ENCODE measurements at regions not wholly inside any gene's neighbourhood (a gene's known extent, or its start where the extent isn't known, plus 50 kb on each side); places are given as distances from the start of the nearest gene placed in this dataset.

DNA sequence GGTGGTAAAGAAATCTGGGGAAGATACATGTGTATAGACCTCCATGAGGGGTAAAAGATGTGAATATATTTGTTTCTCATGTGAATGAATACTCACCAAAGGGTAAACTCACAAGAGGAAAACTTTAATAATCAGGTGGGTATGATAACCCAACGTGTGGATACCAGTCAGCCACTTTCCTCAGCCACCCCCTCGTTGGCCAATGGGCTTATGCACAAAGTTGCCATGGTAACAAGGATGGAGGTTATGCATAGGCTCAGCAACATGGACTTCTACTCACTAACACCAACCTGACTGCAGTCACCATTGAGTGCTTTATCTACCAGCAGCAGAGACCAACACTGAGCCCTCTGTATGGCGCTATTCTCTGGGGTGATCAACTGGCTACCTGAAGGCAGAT lies 424.4 kb downstream of the DUSP10 start:
- no peak for DNase-seq (ENCODE audit: low read depth)
- no peak for TF ChIP-seq CTCF (IDR thresholded peaks at IDR 0.05; ENCODE audit: insufficient read depth, low read depth, low read length)
- no peak overlapping the region for H3K4me3 ChIP-seq (ENCODE audit: low read depth, low read length)

DNA sequence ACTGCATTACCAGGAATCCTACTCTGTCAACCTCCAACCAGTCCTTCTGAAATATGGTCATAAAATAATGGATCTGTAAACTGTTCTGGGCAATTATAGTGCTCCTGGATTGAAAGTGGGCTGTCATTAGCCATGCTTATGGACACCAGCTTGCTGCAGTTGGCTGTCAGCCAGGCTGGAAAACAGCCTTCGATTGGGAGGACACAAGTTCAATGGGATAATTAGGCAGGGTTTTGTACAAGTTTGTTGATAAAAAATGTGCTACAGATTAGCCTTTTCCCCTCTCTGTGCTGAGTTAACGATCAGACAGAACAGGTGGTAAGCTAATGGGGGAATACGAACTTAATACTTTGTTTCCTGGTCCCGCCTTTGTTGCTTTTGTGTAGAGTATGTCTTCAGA lies 413.9 kb downstream of the DUSP10 start:
- no peak for TF ChIP-seq CTCF (IDR thresholded peaks at IDR 0.05; ENCODE audit: insufficient read depth, low read depth, low read length)
- no peak overlapping the region for H3K4me3 ChIP-seq (ENCODE audit: low read depth, low read length)
- peak; percentile 19 for DNase-seq (ENCODE audit: low read depth)

DNA sequence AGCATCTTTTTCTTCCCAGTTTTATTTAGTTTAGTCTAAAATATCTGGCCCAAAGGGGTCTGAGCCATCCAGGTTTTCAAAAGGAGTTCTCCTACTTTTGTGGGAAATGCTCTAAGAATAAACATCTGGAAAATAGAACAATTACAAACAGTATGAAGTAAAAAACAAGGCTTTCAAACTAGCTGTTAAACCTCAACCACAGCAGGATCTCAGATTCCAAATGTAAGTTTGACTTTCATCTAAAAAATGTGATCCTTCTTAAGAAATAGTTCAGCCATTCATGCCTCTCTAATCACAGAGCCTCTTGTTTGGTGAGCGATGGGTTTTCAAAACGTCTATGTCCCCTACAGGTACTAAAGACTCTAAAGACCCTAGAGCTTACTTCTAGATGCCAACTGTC lies 413.5 kb downstream of the DUSP10 start:
- TF ChIP-seq CTCF (IDR thresholded peaks at IDR 0.05; ENCODE audit: insufficient read depth, low read depth, low read length) = no peak
- DNase-seq (ENCODE audit: low read depth) = no peak
- H3K4me3 ChIP-seq (ENCODE audit: low read depth, low read length) = no peak overlapping the region

DNA sequence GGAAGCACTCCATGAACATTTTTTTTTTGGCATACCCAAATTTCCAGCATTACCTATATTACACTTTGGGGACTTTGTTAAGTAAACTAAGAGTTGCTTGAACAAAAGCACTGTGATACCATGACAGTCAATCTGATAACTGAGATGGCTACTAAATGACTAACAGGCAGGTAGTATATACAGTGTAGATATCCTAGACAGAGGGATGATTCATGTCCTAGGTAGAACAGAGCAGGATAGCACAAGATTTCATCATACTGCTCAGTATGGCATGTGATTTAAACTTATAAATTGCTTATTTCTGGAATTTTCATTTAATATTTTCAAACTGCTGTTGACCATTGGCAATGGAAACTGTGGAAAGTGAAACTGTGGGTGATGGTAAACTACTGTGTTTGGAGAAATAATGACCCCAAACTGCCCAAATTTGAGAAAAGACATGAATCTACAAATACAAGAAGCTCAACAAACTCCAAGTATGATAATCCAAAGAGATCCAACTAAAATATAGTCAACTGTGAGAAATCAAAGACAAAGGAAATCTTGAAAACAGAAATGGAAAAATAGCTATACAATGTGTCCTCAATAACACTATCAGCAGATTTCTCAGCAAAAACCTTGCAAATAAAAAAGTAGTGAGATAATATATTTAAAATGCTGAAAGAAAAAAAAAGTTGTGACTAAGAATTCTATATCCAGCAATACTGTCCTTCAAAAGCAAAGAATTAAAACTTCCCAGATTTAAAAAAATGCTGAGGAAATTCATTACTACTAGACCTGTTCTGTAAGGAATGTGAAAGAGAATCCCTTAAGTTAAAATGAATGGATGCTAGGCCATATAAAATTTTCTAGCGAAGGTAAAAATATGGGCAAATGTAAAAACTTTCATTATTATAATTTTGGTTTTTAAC lies 410.4 kb downstream of the DUSP10 start:
- DNase-seq (ENCODE audit: low read depth) = no peak
- no peak for TF ChIP-seq CTCF (IDR thresholded peaks at IDR 0.05; ENCODE audit: insufficient read depth, low read depth, low read length)
- H3K4me3 ChIP-seq (ENCODE audit: low read depth, low read length) = no peak overlapping the region

- TF ChIP-seq CTCF (IDR thresholded peaks at IDR 0.05; ENCODE audit: insufficient read depth, low read depth, low read length) = no peak
- no peak overlapping the region for H3K4me3 ChIP-seq (ENCODE audit: low read depth, low read length)
- peak; percentile 58 for DNase-seq (ENCODE audit: low read depth)
These were observed 407.8 kb downstream of the DUSP10 start for GRCh38 chr1:221334062-221334461.

GRCh38 chr1:221335161-221336101 lies 406.5 kb downstream of the DUSP10 start:
- DNase-seq (ENCODE audit: low read depth) = peak; percentile 96
- H3K4me3 ChIP-seq (ENCODE audit: low read depth, low read length) = peak overlapping the region; percentile 19
- TF ChIP-seq CTCF (IDR thresholded peaks at IDR 0.05; ENCODE audit: insufficient read depth, low read depth, low read length) = no peak
